GM18858 (cell line): ENCODE measurements at regions not wholly inside any gene's neighbourhood (a gene's known extent, or its start where the extent isn't known, plus 50 kb on each side); places are given as distances from the start of the nearest gene placed in this dataset.

Experiments used
- ATAC-seq: cut with Tn5 transposase; IDR thresholded peaks from one replicate; pipeline ENCODE4 v1.9.1; 2021; ENCODE audit not compliant: unreplicated experiment

DNA sequence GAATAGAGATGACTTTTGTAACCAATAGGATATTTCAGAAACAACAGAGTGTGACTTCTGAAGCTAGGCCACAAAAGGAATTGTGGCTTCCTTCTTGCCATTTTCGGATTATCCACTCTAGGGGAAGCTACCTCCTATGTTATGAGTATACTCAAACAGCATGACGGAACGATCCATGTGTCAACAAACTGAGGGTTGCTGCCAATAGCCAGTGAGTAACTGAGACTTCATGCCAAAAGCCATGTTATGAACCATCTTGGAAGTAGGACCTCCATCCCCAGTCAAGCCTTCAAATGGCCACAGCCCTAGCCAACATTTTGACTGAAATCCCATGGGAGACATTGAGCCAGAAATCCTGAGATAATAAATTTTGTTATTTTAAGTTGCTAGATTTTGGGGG lies 69.0 kb upstream of the IL6 start:
- ATAC-seq = no peak

GRCh38 chr7:22657479-22657878 lies 69.5 kb upstream of the IL6 start:
- no peak for ATAC-seq

GRCh38 chr7:22655781-22656180 lies 71.2 kb upstream of the IL6 start:
- no peak for ATAC-seq

DNA sequence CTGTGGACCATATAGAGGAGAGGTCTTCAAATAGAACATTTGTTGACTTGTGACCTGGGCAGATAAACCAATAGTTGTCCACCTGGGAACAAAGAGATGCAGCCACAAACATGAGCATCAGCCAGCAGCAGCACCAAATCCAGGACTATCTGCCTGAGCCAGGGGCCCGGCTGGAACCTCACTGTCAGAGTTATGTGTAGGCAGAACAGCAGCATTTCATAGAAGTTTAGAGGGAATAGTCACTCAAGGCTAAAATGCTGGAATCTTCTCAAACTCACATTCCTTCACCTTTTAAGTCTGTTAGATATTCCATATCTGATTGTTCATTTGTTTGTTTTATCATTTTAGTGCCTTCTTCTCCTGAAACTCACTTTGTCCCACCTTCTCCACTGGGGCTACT lies 72.2 kb upstream of the IL6 start:
- no peak for ATAC-seq

GRCh38 chr7:22653951-22654350 lies 73.0 kb upstream of the IL6 start:
- no peak for ATAC-seq

DNA sequence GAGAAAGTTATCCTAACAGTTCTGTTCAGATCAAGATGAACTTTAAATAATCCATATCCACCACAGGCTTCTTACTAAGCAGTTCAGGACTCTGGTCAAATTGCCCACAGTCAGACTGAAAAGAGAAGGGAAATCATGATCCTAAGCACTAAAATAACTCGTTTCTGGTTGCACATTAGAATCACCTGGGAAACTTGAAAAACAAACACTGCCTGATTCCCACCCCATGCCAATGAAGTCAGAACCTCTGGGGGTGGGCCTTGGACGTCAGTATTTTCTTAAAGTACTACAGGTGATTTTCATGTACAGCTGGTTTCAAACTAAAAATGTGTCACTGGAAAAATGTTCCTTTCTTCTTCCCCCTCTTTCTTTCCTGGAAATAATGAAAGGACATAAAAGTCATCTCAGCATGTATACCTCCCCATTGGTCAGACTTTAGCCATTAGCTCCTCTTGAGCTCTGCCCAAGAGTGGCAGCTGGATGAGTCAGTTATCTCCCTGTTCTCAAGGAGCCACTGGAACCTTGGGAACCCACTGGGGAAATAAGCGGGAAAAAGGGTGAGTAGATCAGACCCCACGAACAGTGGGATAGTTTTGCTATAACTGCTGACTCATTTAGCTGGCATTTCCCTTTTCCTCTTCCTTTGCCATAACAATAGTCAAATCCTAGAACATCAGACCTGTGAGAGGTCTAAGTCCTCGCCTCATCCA lies 75.3 kb upstream of the IL6 start:
- ATAC-seq = no peak

DNA sequence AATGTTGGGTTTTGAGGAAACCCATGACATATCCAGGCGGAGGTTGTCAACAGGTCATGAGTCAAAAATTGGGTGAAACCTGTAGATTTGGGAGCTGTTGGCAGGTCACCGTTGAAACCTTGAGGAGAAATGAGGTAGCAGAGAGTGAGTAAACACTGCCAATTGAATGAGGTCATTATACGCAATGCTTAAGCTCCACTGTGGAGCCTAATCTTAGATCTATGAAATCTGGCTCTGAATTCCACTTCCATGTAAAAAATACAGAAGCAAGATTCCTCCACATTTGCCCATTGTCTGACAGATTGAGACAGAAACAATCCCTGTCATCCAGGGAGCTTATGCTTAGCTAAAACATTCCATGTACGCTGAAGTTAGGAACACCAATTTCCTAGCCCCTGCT lies 76.0 kb upstream of the IL6 start:
- ATAC-seq = no peak

DNA sequence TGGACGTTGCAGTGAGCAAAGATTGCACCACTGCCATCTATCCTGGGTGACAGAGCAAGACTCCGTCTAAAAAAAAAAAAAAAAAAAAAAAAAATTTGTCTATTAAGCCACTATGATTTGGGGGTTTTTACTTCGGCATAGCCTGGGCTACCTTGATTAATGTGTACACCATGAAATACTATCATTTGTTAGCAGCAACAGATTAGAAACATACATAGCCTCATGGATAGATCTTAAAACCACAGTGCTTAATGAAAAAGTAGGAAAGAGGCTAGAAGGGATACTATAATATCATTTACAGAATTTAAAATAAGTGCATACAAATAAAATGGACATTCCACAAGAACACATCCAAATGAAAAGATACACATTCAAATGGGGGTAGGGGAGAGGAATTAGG lies 77.3 kb upstream of the IL6 start:
- ATAC-seq = no peak

DNA sequence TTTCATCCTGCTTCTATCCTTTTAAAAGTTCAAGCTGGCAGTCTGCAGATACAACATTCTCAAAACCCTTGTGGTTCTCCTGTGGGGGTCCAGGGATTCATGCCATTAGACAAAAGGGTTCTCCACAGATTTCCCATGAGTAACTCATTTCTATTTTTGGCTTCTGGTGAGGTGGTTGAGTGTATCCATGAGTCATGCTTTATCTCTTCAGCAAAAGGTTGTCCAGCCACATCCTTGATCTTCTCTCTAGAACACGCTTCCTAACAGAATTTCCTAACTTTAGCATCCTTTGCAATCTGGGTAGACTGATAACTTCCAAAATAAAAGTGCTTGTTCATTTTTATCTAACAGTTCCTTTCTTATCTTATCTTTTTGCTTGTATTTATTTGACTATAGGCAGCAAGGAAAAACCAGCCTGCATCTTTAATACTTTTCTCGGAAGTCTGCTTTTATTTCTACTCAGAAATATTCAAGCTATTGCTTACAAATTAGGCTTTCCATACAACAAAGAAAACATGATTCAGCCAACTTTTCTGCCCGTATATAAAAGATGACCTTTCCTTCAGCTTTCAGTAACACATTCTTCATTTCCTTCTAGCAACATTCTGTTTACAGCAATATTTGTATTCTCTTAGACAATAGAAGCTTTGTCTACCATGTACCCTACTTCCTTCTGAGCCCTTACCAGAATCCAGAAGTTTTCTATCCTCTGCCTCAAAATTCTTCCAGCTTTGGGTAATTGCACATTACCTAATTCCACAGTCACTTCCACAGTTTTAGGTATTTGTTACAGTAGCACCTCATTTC lies 79.3 kb upstream of the IL6 start:
- ATAC-seq = no peak

DNA sequence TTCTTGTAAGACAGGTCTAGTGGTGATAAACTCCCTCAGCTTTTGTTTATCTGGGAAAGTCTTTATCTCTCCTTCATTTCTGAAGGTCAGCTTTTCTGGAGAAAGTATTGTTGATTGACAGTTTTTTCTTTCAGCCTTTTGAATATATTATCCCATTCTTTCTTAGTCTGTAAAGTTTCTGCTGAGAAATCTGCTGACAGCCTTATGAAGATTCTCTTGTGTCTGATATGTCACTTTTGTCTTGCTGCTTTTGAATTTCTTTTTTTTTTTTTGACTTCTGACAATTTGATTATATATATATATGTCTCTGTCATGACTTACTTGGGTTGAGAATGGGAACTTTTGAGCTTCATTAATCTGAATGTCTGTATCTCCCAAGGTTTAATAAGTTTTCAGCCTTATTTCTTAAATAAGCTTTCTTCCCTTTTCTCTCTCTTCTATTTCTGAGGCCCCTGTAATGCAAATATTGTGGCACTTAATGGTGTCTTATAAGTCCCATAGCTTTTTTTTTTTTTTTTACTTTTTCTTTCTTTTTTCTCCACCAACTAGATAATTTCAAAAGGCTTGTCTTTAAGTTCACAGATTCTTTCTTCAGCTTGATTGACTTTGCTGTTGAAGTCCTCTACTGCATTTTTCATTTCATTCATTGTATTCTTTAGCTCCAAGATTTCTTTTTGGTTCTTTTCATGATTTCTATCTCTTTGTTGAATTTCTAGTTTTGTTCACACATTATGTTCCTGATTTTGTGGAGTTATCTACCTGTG lies 81.4 kb upstream of the IL6 start:
- ATAC-seq = no peak

DNA sequence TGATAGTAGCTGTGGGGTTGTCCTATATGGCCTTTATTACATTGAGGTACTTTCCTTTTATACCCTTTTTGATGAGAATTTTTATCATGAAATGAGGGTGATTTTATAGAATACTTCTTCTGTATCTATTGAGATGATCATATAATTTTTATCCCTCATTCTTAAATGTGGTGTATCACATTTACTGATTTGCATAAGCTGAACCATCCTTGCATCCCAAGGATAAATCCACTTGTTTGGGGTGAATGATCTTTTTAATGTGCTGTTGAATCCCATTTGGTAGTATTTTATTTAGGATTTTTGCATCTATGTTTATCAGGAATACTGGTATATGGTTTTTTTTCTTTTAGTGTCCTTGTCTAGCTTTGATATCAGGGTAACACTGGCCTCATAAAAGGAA lies 84.5 kb upstream of the IL6 start:
- no peak for ATAC-seq

DNA sequence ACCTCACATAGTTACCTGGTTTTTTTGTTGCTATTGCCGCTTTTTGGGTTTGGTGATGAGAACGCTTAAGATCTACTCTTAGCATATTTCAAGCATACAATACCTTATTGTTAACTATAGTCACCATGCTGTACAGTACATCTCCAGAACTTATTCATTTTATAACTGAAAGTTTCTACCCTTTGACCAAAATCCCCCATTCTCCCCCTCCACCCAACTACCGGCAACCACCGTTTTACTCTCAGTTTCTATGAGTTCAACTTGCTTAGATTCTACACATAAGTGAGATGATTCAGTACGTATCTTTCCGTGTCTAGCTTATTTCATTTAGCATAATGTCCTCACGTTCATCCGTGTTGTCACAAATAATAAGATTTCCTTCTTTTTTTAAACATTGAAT lies 86.7 kb upstream of the IL6 start:
- ATAC-seq = peak; percentile 100

DNA sequence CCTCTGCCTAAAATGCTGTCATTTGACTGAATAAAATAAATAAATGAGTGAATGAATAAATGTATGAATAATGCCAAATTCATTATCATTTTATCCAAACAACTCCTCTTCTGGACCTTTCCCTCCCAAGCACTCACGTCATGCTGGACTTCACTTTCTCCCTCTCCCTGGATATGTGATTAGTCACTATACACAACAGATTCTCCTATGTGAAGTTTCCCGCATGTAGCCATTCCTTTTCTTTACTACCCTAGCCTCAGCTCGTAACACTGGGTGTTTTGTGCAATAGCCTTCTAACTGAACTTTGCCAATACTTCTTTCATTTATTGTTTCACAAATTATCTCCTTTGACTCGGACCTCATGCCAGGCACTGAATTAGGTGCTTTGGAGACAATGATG lies 87.6 kb upstream of the IL6 start:
- ATAC-seq = no peak

GRCh38 chr7:22635349-22635748 lies 91.7 kb upstream of the IL6 start:
- ATAC-seq = no peak

GRCh38 chr7:22633954-22634474 lies 93.0 kb upstream of the IL6 start:
- no peak for ATAC-seq

DNA sequence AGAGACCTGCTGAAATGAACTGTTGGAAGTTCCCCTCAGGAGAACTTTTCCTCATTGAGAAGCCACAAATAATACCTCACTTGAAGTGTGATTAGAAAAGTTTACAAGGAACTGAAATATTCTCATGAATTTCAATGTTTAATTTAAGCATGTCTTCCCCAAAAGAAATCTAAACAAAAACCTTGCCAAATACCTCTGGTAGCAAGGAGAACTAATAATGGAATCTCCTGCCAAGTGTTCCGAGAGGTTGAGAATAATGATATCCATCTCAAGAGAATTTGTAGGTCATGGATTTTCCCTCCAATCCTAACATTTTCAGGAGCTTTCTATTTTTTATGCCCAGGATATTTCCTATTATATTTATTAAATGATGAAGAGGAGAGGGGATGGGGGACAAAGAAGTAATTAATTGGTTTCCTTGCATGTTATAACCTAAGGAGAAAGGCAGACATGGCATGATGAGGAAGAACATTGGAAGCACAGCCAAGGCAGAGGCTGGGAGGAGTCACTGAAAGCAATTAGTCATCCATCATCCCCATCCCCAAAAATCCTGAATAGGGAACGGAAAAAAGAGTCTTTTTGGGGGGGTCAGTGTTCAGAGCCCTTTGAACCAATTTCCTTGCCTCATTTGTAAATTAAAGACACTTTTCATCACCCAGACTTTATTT lies 93.6 kb upstream of the IL6 start:
- ATAC-seq = no peak

DNA sequence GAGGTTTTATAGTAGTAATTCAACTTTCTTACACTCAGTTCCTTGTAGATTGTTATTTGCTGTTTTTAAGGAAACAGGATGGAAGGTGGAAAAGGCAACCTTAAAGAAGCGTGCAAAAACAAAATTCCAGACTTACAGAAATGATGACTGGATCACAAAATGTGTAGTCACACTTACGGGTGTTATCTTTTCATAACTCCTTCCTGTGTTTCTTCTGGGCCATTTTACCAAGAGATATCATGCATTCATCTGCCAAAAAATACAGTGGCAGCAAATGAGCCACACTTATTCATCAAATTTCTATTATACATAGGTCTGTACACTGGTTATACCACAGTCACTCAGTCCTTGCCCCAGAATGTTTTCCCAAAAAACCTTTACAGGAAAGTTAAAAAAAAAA lies 94.3 kb upstream of the IL6 start:
- ATAC-seq = no peak

DNA sequence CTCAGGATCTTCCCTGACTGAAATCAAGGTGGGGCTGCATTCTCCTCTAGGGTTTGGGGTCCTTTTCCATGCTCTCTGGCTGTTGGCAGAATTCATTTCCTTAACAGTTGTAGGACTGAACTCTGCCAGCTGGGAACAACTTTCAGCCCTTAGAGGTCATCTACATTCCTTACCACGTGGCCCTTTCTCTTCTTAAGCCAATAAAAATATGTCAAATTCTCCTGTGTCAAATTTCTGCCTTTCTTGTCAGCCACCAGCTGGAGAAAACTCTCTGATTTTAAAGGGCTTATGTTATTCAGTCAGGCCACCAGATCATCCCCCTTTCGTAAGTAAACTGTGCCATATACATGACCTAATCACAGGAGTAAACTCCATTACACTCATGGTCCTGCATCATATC lies 95.3 kb upstream of the IL6 start:
- ATAC-seq = no peak

- ATAC-seq = no peak
Measured at GRCh38 chr7:22630069-22630468, 96.9 kb upstream of the IL6 start.

DNA sequence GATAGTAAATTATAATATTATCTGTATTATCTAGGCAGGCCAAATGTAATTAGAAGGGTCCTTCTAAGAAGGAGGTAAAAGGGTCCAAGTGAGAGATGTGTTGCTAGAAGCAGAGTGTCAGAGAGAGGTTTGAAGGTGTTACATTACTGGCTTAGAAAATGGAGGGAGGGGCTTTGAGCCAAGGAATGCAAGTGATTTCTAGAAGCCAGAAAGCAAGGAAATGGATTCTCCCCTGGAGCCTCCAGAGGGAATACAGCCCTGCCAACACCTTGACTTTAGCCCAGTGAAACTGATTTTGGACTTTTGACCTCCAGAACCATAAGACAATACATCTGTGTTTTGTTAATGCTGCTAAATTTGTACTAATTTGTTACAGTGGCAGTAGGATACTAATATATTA lies 97.9 kb upstream of the IL6 start:
- no peak for ATAC-seq

DNA sequence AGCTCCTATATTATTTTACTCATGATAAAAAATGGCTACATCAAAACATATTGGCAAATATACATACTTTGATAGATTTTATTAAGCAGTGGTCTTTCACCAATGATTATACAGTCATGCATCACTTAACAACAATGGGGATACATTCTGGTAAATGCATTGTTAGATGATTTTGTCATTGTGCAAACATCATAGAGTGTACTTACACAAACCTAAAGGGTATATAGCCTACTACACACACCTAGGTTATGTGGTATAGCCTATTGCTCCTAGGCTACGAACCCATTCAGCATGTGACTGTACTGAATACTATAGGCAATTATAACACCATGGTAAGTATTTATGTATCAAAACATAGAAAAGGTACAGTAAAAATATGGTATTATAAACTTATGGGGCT lies 98.9 kb upstream of the IL6 start:
- no peak for ATAC-seq
